CD4-positive, alpha-beta T cell (primary cell): ENCODE measurements at regions not wholly inside any gene's neighbourhood (a gene's known extent, or its start where the extent isn't known, plus 50 kb on each side); places are given as distances from the start of the nearest gene placed in this dataset.

Experiments used
- ATAC-seq: fragments of 200-7000 bp; cut with Tn5 transposase; one replicate; pipeline ENCODE4 v1.10.0; 2022; ENCODE audit warnings: mild to moderate bottlenecking; ENCODE audit not compliant: poor library complexity
- CTCF ChIA-PET: fragments of 350-600 bp; sonication (Branson Sonifier 250); formaldehyde crosslinking; loops from one replicate; lab custom pipeline; 2021; ENCODE audit warnings: antibody characterized with exemption, inconsistent platforms; lab: Charles Lee
- POLR2A ChIA-PET: fragments of 350-600 bp; sonication (Branson Sonifier 250); formaldehyde crosslinking; loops from one replicate; lab custom pipeline; 2021; ENCODE audit warnings: antibody characterized with exemption, inconsistent platforms; lab: Charles Lee
- DNase-seq, 14 experiments: peaks; one replicate each; pipeline ENCODE4 v3.0.0-alpha.2; 2013 to 2020; ENCODE audit warnings: mixed read lengths in 2 of 14
- H3K27ac ChIP-seq, 2 donors: one replicate each; pipeline versions ENCODE4 v1.5.1 to v1.7.0; 2013; ENCODE audit warnings: low read length in 2 of 2, low read depth in 1 of 2, mild to moderate bottlenecking in 1 of 2
- H3K27me3 ChIP-seq, 2 experiments: 1 replicate in 1 of 2; 2 replicates in 1 of 2; pipeline versions ENCODE4 v1.6.1 to v1.7.0; 2013; ENCODE audit warnings: low read length in 2 of 2, control low read depth in 1 of 2, mild to moderate bottlenecking in 1 of 2, moderate library complexity in 1 of 2; ENCODE audit not compliant: insufficient read depth in 2 of 2, control insufficient read depth in 1 of 2
- H3K36me3 ChIP-seq: one replicate; pipeline ENCODE4 v1.6.1; 2013; ENCODE audit warnings: low read length, control low read depth; ENCODE audit not compliant: insufficient read depth
- H3K4me1 ChIP-seq: one replicate; pipeline ENCODE4 v1.6.1; 2013; ENCODE audit warnings: low read length, control low read depth; ENCODE audit not compliant: insufficient read depth
- H3K4me3 ChIP-seq: one replicate; pipeline ENCODE4 v1.5.1; 2013; ENCODE audit warnings: mild to moderate bottlenecking, low read length, moderate library complexity
- H3K9me3 ChIP-seq, 2 experiments: 1 replicate in 1 of 2; 2 replicates in 1 of 2; pipeline versions ENCODE4 v1.6.1 to v1.7.0; 2013; ENCODE audit warnings: low read length in 2 of 2, mild to moderate bottlenecking in 2 of 2, control low read depth in 1 of 2, moderate library complexity in 1 of 2; ENCODE audit not compliant: control insufficient read depth in 1 of 2, insufficient read depth in 1 of 2
- H3K27ac Mint-ChIP-seq: one replicate; pipeline ENCODE4 v1.8.0; 2020; ENCODE audit warnings: mixed read lengths
- H3K27me3 Mint-ChIP-seq: one replicate; pipeline ENCODE4 v1.8.0; 2021; ENCODE audit warnings: mixed read lengths
- H3K36me3 Mint-ChIP-seq: one replicate; pipeline ENCODE4 v1.8.0; 2021; ENCODE audit warnings: low read depth, mixed read lengths
- H3K4me1 Mint-ChIP-seq: one replicate; pipeline ENCODE4 v1.8.0; 2021; ENCODE audit warnings: low read depth, mixed read lengths
- H3K4me3 Mint-ChIP-seq: one replicate; pipeline ENCODE4 v1.8.0; 2020; ENCODE audit warnings: mild to moderate bottlenecking, mixed read lengths
- H3K9me3 Mint-ChIP-seq: one replicate; pipeline ENCODE4 v1.8.0; 2020; ENCODE audit warnings: mixed read lengths
- intact Hi-C, 2 experiments: fragments of 100-400 bp; cut with DNase I in 1 of 2; cut with micrococcal nuclease in 1 of 2; formaldehyde crosslinking; loops; one replicate each; pipeline versions ENCODE4 v1.15.1 to v1.9.0; 2023 to 2025; cut with DNase I, micrococcal nuclease
- TF ChIP-seq, protein P1 (sequence below): fragments of 200-600 bp; IDR thresholded peaks from one replicate; pipeline ENCODE4 v1.8.0; 2022; ENCODE audit warnings: antibody characterized with exemption, mild to moderate bottlenecking

DNA sequence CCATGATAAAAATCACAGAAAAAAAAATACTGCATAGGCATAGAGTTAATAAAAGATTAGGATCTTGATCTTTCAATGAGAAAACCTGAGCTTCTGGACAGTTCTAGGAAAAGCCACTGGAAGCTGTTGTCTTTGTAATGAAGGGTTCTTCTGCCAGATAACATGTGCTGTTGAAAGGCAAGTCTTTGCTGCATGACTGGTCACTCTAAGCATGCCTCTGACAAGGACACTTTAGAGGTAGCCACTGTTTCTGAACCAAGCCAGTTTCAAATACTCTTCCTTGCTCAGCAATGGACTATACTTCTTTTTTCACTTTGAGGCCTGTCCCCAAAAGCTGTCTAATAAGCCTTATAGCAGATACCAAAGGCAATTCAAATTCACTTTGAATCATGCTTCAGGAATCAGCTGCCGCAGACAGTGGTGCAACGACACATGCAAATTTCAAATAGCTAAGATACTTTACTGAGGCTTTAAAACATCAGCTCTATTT is 70.2 kb downstream of the BTG1 start:
- ChIA-PET CTCF (interaction anchor here (1.2 to 1.9 kb wide), 3 partner anchors 9 to 113 kb away, joined by 3 to 4 read pairs (median 3); no protein-coding TSS in a partner anchor), POLR2A (interaction anchor here (0.6 to 1.6 kb wide), 10 partner anchors 9 to 264 kb away, joined by 3 to 6 read pairs (median 3); no protein-coding TSS in a partner anchor)
- H3K27ac Mint-ChIP-seq: no peak overlapping the region
- no peak overlapping the region for H3K4me3 Mint-ChIP-seq
- intact Hi-C loops: loop anchor here in 1 of 2 experiments (5.0 kb wide), 1 partner anchor 43 kb away; no protein-coding TSS in a partner anchor
- ATAC-seq: no peak
- H3K27me3 Mint-ChIP-seq: no peaks in the 10 kb centered on the region
- H3K36me3 Mint-ChIP-seq: peaks cover 14% of the 10 kb centered on the region
- peaks cover 58% of the 10 kb centered on the region for H3K4me1 Mint-ChIP-seq
- no peak overlapping the region for H3K4me3 ChIP-seq
- TF ChIP-seq, protein P1, sequence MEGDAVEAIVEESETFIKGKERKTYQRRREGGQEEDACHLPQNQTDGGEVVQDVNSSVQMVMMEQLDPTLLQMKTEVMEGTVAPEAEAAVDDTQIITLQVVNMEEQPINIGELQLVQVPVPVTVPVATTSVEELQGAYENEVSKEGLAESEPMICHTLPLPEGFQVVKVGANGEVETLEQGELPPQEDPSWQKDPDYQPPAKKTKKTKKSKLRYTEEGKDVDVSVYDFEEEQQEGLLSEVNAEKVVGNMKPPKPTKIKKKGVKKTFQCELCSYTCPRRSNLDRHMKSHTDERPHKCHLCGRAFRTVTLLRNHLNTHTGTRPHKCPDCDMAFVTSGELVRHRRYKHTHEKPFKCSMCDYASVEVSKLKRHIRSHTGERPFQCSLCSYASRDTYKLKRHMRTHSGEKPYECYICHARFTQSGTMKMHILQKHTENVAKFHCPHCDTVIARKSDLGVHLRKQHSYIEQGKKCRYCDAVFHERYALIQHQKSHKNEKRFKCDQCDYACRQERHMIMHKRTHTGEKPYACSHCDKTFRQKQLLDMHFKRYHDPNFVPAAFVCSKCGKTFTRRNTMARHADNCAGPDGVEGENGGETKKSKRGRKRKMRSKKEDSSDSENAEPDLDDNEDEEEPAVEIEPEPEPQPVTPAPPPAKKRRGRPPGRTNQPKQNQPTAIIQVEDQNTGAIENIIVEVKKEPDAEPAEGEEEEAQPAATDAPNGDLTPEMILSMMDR: no peak
- no peaks in the 10 kb centered on the region for H3K36me3 ChIP-seq
- H3K4me1 ChIP-seq: peaks cover 14% of the 10 kb centered on the region
- peaks cover 3% of the 10 kb centered on the region for H3K9me3 Mint-ChIP-seq
- H3K9me3 ChIP-seq: no peaks in the 10 kb centered on the region
- DNase-seq: no peak
- no peak overlapping the region for H3K27ac ChIP-seq
- H3K27me3 ChIP-seq: no peaks in the 10 kb centered on the region

DNA sequence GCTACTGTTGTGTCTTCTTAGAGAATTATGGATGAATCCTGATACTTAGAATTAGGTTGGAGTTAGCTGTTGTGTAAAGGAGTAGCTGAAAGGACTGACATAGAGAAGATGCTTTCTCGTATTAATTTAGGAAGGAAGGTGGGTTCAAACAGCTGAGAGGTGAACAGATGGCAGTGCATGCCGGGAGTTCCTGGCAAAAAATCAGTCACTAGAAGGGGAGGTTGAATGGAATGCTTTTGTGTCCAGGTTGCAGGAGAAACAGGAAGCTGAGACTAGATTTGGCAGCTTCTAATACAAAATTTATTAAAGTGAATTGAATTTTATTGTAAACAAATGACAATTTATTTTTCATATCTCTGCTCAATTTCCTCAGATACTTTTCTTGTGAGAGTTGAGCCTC is 70.8 kb downstream of the BTG1 start:
- peaks cover 8% of the 10 kb centered on the region for H3K4me1 ChIP-seq
- CTCF ChIA-PET: interaction anchor here (0.8 to 1.9 kb wide), 4 partner anchors 8 to 113 kb away, joined by 3 to 4 read pairs (median 3); no protein-coding TSS in a partner anchor
- intact Hi-C loops: loop anchor here in 1 of 2 experiments (5.0 kb wide), 1 partner anchor 43 kb away; no protein-coding TSS in a partner anchor

DNA sequence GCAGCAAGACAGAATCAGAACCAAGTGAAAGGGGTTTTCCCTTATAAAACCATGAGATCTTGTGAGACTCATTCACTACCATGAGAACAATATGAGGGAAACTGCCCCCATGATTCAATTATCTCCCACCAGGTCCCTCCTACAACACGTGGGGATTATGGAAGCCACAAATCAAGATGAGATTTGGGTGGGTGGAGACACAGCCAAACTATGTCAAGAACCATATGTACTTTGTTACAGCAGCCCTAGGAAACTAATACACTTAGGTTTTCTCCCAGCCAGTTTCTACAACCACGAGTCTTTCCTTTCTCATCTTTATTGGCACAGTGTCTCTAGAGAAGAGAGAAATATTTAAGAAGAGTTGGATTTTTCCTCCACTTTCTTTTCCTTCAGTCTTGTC is 72.6 kb downstream of the BTG1 start:
- no peak overlapping the region for H3K27ac Mint-ChIP-seq
- Histone ChIP-seq H3K9me3 (no peaks in the 10 kb centered on the region), H3K4me1 (no peaks in the 10 kb centered on the region), H3K27ac (no peak overlapping the region), H3K27me3 (no peaks in the 10 kb centered on the region), H3K4me3 (no peak overlapping the region), H3K36me3 (no peaks in the 10 kb centered on the region)
- no peak for DNase-seq
- H3K9me3 Mint-ChIP-seq: peaks cover 3% of the 10 kb centered on the region
- POLR2A ChIA-PET: no interaction called here
- H3K4me3 Mint-ChIP-seq: no peak overlapping the region
- no peaks in the 10 kb centered on the region for H3K27me3 Mint-ChIP-seq
- peaks cover 12% of the 10 kb centered on the region for H3K36me3 Mint-ChIP-seq
- TF ChIP-seq, protein P1: no peak
- CTCF ChIA-PET: no interaction called here
- intact Hi-C loops: no loop called here
- peaks cover 50% of the 10 kb centered on the region for H3K4me1 Mint-ChIP-seq
- ATAC-seq: no peak

More for the DNA sequence above, 70.8 kb downstream of the BTG1 start:
- Mint-ChIP-seq H3K4me3 (peak overlapping the region; percentile 5), H3K36me3 (peaks cover 14% of the 10 kb centered on the region), H3K27me3 (no peaks in the 10 kb centered on the region), H3K4me1 (peaks cover 58% of the 10 kb centered on the region), H3K27ac (no peak overlapping the region), H3K9me3 (peaks cover 3% of the 10 kb centered on the region)
- Histone ChIP-seq H3K27me3 (no peaks in the 10 kb centered on the region), H3K9me3 (no peaks in the 10 kb centered on the region), H3K27ac (no peak overlapping the region), H3K36me3 (no peaks in the 10 kb centered on the region), H3K4me3 (no peak overlapping the region)
- DNase-seq (no peak), ATAC-seq (no peak)
- TF ChIP-seq, protein P1: no peak
- POLR2A ChIA-PET: interaction anchor here (0.6 to 1.6 kb wide), 12 partner anchors 8 to 264 kb away, joined by 3 to 6 read pairs (median 3); no protein-coding TSS in a partner anchor
